Osteocyte (in vitro differentiated cells): ENCODE measurements at regions not wholly inside any gene's neighbourhood (a gene's known extent, or its start where the extent isn't known, plus 50 kb on each side); places are given as distances from the start of the nearest gene placed in this dataset.

ENCODE experiments used
- DNase-seq: peaks from one replicate; pipeline ENCODE4 v3.0.0; 2021; ENCODE audit warnings: mixed read lengths; ENCODE audit not compliant: unreplicated experiment; ENCODE audit errors: extremely low spot score
- H3K27ac Mint-ChIP-seq: one replicate; pipeline ENCODE4 v1.8.0; 2021; ENCODE audit warnings: mild to moderate bottlenecking, mixed read lengths; ENCODE audit not compliant: unreplicated experiment
- H3K27me3 Mint-ChIP-seq: one replicate; pipeline ENCODE4 v1.8.0; 2021; ENCODE audit warnings: mixed read lengths; ENCODE audit not compliant: unreplicated experiment
- H3K36me3 Mint-ChIP-seq: one replicate; pipeline ENCODE4 v1.8.0; 2021; ENCODE audit warnings: mixed read lengths; ENCODE audit not compliant: unreplicated experiment
- H3K4me1 Mint-ChIP-seq: one replicate; pipeline ENCODE4 v1.8.0; 2021; ENCODE audit warnings: mixed read lengths; ENCODE audit not compliant: unreplicated experiment
- H3K4me3 Mint-ChIP-seq: one replicate; pipeline ENCODE4 v1.8.0; 2021; ENCODE audit warnings: mild to moderate bottlenecking, moderate library complexity, mixed read lengths; ENCODE audit not compliant: unreplicated experiment
- H3K9me3 Mint-ChIP-seq: one replicate; pipeline ENCODE4 v1.8.0; 2021; ENCODE audit warnings: mixed read lengths; ENCODE audit not compliant: unreplicated experiment
- CTCF ChIP-seq: fragments of 200-600 bp; sonication (generic); IDR thresholded peaks from 2 replicates; pipeline ENCODE4 v1.5.0; 2021; ENCODE audit warnings: antibody characterized with exemption, mild to moderate bottlenecking, moderate library complexity

GRCh38 chr3:191882289-191882688 is 421.3 kb downstream of the PYDC2 start:
- Mint-ChIP-seq H3K27ac (no peak overlapping the region), H3K36me3 (no peaks in the 10 kb centered on the region), H3K4me3 (no peak overlapping the region), H3K4me1 (peaks cover 5% of the 10 kb centered on the region), H3K27me3 (no peaks in the 10 kb centered on the region), H3K9me3 (no peaks in the 10 kb centered on the region)
- no peak for TF ChIP-seq CTCF
- no peak for DNase-seq

DNA sequence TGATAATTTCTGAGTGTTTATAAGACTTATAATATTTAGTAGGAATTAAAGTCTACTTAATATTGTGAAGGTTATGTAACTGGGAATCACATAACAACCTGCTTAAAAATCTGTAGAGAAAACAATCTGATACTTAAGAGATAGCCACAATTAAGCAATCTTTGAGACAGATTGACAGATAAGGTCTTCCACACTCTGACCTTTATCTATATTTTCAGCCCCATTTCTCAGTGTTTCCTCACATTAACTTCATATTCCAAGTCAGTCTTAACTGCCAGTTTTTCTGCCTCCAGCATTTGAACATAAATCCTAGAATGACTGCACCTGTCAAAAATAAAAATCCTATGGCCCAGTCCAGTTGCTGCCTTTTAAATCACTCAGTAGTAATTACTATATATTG is 423.2 kb downstream of the PYDC2 start:
- H3K9me3 Mint-ChIP-seq: no peaks in the 10 kb centered on the region
- H3K4me3 Mint-ChIP-seq: no peak overlapping the region
- no peaks in the 10 kb centered on the region for H3K36me3 Mint-ChIP-seq
- DNase-seq: no peak
- H3K27ac Mint-ChIP-seq: no peak overlapping the region
- peaks cover 3% of the 10 kb centered on the region for H3K27me3 Mint-ChIP-seq
- no peak for TF ChIP-seq CTCF
- H3K4me1 Mint-ChIP-seq: peaks cover 5% of the 10 kb centered on the region

GRCh38 chr3:191889106-191889505 is 428.1 kb downstream of the PYDC2 start:
- H3K4me1 Mint-ChIP-seq: no peaks in the 10 kb centered on the region
- H3K27ac Mint-ChIP-seq: no peak overlapping the region
- no peaks in the 10 kb centered on the region for H3K9me3 Mint-ChIP-seq
- no peak for DNase-seq
- TF ChIP-seq CTCF: no peak
- peaks cover 5% of the 10 kb centered on the region for H3K27me3 Mint-ChIP-seq
- no peak overlapping the region for H3K4me3 Mint-ChIP-seq
- no peaks in the 10 kb centered on the region for H3K36me3 Mint-ChIP-seq

GRCh38 chr3:191889756-191890155 is 428.8 kb downstream of the PYDC2 start:
- H3K27ac Mint-ChIP-seq: no peak overlapping the region
- H3K4me3 Mint-ChIP-seq: no peak overlapping the region
- no peaks in the 10 kb centered on the region for H3K36me3 Mint-ChIP-seq
- no peak for DNase-seq
- H3K9me3 Mint-ChIP-seq: no peaks in the 10 kb centered on the region
- H3K27me3 Mint-ChIP-seq: peaks cover 5% of the 10 kb centered on the region
- TF ChIP-seq CTCF: no peak
- H3K4me1 Mint-ChIP-seq: no peaks in the 10 kb centered on the region

- no peak for TF ChIP-seq CTCF
- Mint-ChIP-seq H3K27me3 (peaks cover 2% of the 10 kb centered on the region), H3K4me3 (no peak overlapping the region), H3K27ac (no peak overlapping the region), H3K36me3 (no peaks in the 10 kb centered on the region), H3K9me3 (no peaks in the 10 kb centered on the region), H3K4me1 (no peaks in the 10 kb centered on the region)
- no peak for DNase-seq
Measured at GRCh38 chr3:191894406-191894805, 433.4 kb downstream of the PYDC2 start.
